GM19043 (cell line): ENCODE measurements at regions not wholly inside any gene's neighbourhood (a gene's known extent, or its start where the extent isn't known, plus 50 kb on each side); places are given as distances from the start of the nearest gene placed in this dataset.
A peak's percentile ranks its signal among the peaks of the same experiment; 100 is the strongest.

Experiments used
- ATAC-seq: cut with Tn5 transposase; IDR thresholded peaks from one replicate; pipeline ENCODE4 v1.9.1; 2021; ENCODE audit warnings: low read depth; ENCODE audit not compliant: unreplicated experiment

- ATAC-seq: no peak
These were observed 154.1 kb downstream of the NUP210 start for GRCh38 chr3:13266005-13266404.

DNA sequence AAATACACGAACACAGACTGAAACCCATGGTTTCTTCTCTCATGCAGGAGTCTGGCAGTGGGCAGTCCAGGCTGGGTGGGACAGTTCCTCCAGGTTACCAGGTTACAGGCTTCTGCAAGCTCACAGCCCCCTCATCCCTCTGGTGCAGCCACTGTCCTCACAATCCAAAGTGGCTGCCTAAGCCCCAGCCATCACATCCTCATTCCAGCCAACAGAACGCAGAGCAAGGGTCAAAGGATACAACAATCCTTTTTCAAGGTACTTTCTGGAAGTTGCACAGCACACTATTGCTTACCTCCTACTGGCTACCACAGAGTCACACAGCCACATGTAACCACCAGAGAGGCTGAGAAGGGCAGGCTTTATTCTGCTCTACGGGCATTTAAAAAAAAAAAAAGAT lies 154.6 kb downstream of the NUP210 start:
- no peak for ATAC-seq

GRCh38 chr3:13265016-13265415 lies 155.1 kb downstream of the NUP210 start:
- ATAC-seq: no peak

DNA sequence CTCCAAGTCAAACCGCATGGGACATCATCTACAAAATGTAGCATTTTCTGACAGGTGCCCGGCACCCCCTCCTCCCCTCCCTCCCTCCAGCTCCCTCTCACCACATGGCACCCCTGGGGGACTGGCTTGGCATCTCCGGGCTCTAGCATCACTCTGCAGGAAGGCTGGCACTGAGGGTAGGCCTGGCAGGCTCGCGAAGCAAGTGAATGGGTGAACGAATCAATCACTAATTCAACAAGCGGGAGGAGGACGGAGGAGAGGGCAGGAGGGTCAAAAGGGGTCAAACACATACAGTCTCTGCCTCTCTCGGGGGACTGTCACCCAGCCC lies 155.7 kb downstream of the NUP210 start:
- ATAC-seq: no peak

DNA sequence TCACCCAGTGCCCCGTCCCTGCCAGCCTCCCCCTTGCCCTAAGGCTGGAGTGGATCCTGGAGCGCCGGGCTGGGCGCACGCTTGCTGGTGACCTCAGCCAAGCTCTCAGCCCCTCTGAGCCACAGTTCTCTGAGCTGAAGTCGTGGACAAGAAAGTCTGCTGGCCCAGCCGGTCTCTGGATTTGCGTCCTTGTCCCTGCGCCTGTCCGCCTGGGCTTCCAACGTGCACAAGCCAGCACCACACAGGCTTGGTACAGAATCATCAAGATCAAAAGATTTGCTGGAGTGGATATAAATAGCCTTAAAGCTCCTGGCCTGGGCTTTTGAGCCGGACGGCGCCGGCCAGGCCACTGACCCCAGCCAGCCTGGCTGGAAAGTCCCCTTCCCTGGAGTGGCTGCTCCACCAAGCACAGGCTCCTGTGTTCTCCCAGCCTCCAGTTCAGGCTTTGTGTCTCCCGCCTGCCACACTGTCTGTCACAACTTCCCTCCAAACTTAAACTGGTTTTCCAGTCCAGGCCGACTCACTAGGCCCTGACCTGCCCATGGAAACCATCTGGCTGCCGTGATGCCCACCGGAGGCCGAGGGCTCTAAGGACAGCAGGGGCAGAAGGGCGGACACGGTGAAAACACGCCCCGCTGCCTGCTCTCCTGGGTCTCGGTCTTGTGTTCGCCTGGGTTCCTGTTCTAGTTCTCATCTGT lies 156.2 kb downstream of the NUP210 start:
- no peak for ATAC-seq

DNA sequence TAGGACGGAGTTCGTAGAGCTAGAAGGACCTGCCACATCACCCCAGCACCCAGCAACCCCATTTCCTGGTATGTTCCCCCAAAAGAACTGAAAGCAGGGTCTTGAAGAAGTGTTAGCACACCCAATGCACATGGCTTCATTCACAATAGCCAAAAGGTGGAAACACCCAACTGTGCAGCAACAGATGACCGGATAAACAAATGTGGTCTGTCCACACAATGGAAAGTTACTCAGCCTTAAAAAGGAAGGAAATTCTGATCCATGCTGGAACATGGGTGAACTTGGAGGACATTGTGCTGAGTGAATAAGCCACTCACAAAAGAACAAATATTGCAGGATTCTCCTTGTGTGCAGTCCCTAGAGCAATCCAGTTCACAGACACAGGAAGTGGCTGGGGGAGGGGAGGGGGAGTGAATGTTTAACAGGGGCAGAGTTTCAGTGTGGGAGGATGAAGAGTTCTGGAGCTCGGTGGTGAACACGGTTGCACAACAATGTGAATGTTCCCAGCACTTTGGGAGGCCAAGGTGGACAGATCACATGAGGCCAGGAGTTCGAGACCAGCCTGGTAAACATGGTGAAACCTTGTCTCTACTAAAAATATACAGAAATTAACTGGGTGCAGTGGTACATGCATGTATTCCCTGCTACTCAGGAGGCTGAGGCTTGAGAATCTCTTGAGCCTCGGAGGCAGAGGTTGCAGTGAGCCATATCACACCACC lies 157.5 kb downstream of the NUP210 start:
- ATAC-seq: peak; percentile 50

GRCh38 chr3:13261892-13262291 lies 158.2 kb downstream of the NUP210 start:
- ATAC-seq: no peak

DNA sequence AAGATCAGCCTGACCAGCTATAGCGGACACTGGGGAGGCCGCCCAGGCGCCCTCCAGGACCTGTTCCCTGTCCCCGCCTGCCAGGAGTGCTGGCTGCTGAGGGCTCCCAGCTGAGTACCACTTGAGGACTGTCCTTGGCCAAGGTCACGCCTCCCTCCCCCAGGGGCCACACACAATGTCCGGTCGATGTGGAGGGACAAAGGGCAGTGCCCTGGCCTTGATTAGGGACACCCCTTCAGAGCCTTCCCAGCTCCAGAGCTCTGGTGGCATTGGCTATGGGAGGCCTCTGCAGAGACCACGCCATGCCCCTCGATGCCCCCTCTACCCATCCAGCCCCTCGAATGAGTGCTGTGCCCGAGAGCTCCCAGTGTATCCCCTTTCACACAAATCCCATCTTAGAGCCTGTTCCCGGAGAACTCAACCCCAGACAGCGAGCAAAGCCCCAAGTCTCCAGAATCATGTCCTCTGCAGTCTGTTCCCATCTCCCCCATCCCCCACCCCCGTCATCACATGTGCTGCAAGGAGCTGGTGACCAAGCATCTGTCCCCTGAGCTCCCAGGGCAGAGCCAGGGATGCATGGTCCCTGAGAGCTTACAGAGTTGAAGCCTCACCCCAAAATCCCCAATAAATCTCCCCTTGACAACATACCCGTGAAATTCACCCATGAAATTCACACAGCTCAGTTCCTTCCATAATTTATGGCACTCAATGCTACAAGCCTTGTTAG lies 158.9 kb downstream of the NUP210 start:
- ATAC-seq: no peak

- no peak for ATAC-seq
These were observed 159.6 kb downstream of the NUP210 start for GRCh38 chr3:13260259-13261103.

GRCh38 chr3:13259831-13260230 lies 160.3 kb downstream of the NUP210 start:
- no peak for ATAC-seq

GRCh38 chr3:13258986-13259514 lies 161.1 kb downstream of the NUP210 start:
- no peak for ATAC-seq

DNA sequence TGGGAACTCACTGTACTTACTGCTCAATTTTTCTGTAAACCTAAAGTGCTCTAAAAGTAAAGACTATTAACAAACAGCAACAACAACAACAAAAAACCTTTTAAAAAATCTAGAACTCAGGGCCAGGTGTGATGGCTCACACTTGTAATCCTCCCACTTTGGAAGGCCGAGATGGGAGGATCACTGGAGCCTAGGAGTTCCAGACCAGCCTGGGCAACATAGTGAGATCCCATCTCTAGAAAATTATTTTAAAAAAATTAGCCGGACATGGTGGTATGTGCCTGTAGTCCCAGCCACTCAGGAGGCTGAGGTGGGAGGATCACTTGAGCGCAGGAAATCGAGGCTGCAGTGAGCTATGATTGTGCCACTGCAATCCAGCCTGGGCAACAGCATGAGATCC lies 161.8 kb downstream of the NUP210 start:
- ATAC-seq: no peak

GRCh38 chr3:13257666-13258065 lies 162.5 kb downstream of the NUP210 start:
- no peak for ATAC-seq

DNA sequence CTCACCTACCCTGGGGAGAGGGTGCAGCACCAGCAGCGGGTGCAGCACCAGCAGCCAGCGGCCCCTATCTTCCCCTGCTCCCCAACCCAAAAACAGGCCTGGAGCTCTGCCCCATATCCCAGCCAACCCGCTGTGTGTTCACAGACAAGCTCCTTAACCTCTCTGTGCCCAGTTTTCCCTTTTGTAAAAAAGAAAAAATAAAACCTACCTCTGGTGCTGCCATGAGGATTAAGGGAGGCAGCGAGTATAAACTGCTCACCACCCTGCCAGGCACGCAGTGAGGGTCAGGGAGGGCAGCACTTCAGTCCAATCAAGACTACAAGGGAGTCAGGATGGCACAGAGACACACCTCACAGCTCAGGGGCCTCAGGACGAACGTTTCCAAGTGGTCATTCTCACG lies 163.3 kb downstream of the NUP210 start:
- ATAC-seq: no peak

DNA sequence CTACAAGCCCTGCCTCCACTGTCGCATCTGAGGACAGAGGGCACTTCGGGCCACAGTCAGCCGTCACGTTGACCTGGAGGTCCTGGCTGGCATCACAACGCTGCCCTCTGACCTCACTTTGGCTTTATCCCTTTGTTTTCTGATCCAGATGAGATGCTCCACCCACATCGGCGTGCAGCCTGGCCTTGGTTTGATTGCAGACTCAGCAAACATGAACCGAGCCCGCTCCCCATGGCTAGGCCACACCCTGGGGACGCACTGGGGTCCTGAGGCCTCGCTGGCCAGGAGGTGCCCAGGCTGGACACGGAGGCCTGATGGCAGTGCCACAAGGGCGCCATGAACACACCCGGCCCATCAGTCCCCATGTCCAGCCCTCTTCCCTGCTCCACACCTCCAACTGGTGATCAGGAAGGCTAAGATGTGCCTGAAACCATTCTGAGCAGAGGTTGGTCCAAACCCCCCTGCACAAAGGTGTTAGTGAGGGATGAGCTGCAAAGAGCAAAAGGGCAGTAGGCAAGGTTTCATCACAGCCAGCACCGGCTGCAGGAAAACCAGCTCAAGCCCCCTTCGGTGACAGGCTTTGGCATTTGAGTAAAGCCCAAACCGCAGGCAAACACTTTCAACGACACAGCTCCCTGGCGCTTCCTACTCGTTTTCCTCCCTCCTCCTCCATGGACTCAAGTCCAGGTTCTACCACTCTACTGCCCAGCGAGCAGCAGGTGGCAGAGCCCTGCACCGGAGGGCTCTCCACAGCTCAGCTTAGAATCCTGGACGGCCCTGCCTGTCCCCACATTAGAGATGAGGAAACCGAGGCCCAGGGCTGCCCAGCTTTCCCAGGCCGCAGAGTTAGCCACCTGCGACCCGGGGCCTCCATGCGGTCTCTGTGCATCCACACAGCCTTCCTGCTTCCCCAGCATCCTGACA lies 165.8 kb downstream of the NUP210 start:
- no peak for ATAC-seq

DNA sequence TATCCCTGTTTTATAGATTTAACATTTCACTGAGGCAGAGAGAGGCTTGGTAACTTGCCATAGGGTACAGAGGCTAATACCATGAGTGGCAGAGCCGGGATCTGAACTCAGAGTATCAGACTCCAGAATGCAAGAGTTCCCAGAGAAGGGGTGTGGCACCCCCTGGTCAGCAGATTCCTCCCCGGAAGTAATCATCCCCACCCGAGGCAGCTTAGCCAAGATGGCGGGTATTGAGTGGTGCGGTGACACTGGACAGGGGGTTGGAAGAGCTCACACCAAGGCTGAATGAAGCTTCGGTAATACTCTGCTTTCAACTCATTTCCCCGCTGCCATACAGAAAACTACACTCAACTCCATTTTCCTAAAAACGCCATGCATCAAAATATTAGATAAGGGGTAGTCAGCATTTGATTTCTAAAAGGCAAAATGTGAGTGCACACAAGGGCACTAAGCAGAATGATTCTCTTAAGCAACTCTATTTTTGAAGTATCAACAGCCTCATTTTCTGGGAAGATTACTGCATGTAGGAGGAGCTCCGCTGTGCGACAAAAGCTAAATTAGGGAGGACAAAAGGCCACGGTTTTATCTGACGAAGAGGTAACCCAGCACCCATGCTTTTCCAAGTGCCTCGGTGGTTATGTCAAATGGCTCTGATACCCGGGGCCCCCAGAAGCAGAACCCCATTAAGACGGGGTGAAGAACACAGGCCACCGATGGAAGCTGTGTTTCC lies 166.7 kb downstream of the NUP210 start:
- ATAC-seq: no peak

DNA sequence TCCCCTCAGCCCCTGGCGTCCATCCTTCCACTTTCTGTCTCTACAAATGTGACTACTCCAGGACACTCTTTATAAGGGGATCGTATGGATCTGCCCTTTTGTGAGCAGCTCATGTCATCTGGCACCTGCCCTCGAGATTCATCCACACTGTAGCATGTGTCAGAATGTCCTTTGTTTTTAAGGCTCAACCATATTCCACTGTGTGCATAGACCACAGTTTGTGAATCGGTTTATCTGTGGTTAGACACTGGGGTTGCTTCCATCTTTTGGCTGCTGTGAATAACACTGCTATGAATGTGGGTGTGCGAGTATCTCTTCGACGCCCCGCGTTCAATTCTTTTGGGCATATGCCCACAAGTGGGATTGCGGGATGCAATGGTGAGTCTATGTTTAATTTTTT lies 167.9 kb downstream of the NUP210 start:
- no peak for ATAC-seq

GRCh38 chr3:13251166-13251903 lies 168.8 kb downstream of the NUP210 start:
- no peak for ATAC-seq
